ENCODE measurements at regions not wholly inside any gene's neighbourhood (a gene's known extent, or its start where the extent isn't known, plus 50 kb on each side); places are given as distances from the start of the nearest gene placed in this dataset.

- TF ChIP-seq HDGF (IDR thresholded peaks at IDR 0.05; ENCODE audit: borderline replicate concordance) (no peak), FOXK2 (IDR thresholded peaks at IDR 0.05) (no peak), NFRKB (IDR thresholded peaks at IDR 0.05) (no peak)
Observed at GRCh38 chr3:147735616-147736015, 326.5 kb downstream of the ZIC1 start.

All from HEK293T (cell line).